AG09309 (cell line): ENCODE measurements at regions not wholly inside any gene's neighbourhood (a gene's known extent, or its start where the extent isn't known, plus 50 kb on each side); places are given as distances from the start of the nearest gene placed in this dataset.

Source experiments
- DNase-seq: peaks from one replicate; pipeline ENCODE4 v3.0.0-alpha.2; 2010; ENCODE audit warnings: low read depth
- H3K4me3 ChIP-seq: 2 replicates; pipeline ENCODE4 v1.5.1; 2011; ENCODE audit warnings: mild to moderate bottlenecking, low read depth, low read length, moderate library complexity; ENCODE audit not compliant: control insufficient read depth
- CTCF ChIP-seq: IDR thresholded peaks from 2 replicates; pipeline ENCODE4 v1.5.1; 2011; ENCODE audit warnings: mild to moderate bottlenecking, low read depth, low read length, inconsistent platforms; ENCODE audit not compliant: insufficient read depth, control insufficient read depth; ENCODE audit errors: missing control alignments

- DNase-seq = no peak
- H3K4me3 ChIP-seq = no peak overlapping the region
- no peak for TF ChIP-seq CTCF
Observed at GRCh38 chr17:77654850-77655249, 303.7 kb upstream of the TNRC6C start.

GRCh38 chr17:77656054-77656453, 302.4 kb upstream of the TNRC6C start:
- H3K4me3 ChIP-seq = no peak overlapping the region
- no peak for TF ChIP-seq CTCF
- DNase-seq = no peak

GRCh38 chr17:77657839-77658238, 300.7 kb upstream of the TNRC6C start:
- no peak for TF ChIP-seq CTCF
- H3K4me3 ChIP-seq = no peak overlapping the region
- no peak for DNase-seq

GRCh38 chr17:77660524-77660923, 298.0 kb upstream of the TNRC6C start:
- DNase-seq = no peak
- no peak for TF ChIP-seq CTCF
- H3K4me3 ChIP-seq = no peak overlapping the region

GRCh38 chr17:77662833-77663232, 295.7 kb upstream of the TNRC6C start:
- no peak overlapping the region for H3K4me3 ChIP-seq
- DNase-seq = no peak
- TF ChIP-seq CTCF = no peak

- no peak for DNase-seq
- no peak for TF ChIP-seq CTCF
- H3K4me3 ChIP-seq = no peak overlapping the region
Observed at GRCh38 chr17:77664097-77664729, 294.3 kb upstream of the TNRC6C start.

- H3K4me3 ChIP-seq = no peak overlapping the region
- TF ChIP-seq CTCF = no peak
- DNase-seq = no peak
Observed at GRCh38 chr17:77665833-77666232, 292.7 kb upstream of the TNRC6C start.
